ENCODE measurements at regions not wholly inside any gene's neighbourhood (a gene's known extent, or its start where the extent isn't known, plus 50 kb on each side); places are given as distances from the start of the nearest gene placed in this dataset.

GRCh38 chr10:33720161-33720560 is 385.7 kb upstream of the NRP1 start:
- TF ChIP-seq CTCF (conservative IDR thresholded peaks at IDR 0.05; ENCODE audit: low read length) (no peak), EZH2phosphoT487 (IDR thresholded peaks at IDR 0.05; ENCODE audit: borderline replicate concordance) (no peak)
